ENCODE measurements at regions not wholly inside any gene's neighbourhood (a gene's known extent, or its start where the extent isn't known, plus 50 kb on each side); places are given as distances from the start of the nearest gene placed in this dataset.

DNA sequence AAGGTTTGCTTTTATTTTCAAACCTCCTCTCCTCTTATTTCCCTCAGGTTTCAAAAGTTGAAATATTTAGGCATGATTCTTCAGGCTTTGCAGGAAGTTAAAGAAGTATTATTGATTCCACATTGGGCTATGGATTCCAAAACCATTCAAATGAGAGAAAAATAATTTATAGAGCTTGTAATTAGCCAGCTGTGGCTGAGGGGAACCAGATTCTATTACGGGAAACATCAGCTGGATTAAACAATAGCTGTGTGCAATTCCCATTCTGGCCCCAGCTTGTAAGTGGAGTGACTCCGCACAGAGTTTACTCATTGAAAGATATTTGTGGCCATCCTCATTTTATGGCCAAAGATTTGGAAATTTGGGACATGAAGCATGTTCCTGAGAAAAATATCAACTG, 77.0 kb upstream of the PHYHIPL start (continued):
- TF ChIP-seq JUNB (IDR thresholded peaks at IDR 0.05; ENCODE audit: unreplicated experiment) (no peak), NANOG (IDR thresholded peaks at IDR 0.05; ENCODE audit: borderline replicate concordance) (no peak), REST (IDR thresholded peaks at IDR 0.05; ENCODE audit: unreplicated experiment) (no peak), POLR2AphosphoS5 (IDR thresholded peaks at IDR 0.05; ENCODE audit: low read depth) (no peak), STAT1 (IDR thresholded peaks at IDR 0.05; ENCODE audit: unreplicated experiment) (no peak)

DNA sequence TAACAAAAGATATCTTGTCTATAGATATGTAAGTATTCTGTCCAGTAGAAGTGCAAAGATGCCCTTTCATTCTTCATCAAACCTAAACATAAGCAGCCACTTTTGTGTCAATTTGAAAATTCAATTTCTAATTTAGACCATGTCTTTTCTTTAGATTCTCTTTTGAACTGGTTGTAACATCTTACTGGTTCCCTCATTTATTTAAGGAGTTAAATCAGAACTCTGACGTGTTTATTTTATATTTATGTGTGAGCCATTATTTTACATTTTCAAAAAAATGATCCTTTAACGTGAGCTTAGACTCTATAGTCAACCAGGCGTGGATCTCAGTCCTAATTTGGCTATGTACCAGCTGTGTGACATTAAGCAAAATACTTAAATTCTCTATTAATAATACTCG, 74.0 kb upstream of the PHYHIPL start:
- no peaks in the 10 kb centered on the region for H3K4me1 ChIP-seq (ENCODE audit: insufficient read depth)
- no peaks in the 10 kb centered on the region for H3K27me3 Mint-ChIP-seq (ENCODE audit: insufficient read depth, low read depth, poor library complexity)
- no peaks in the 10 kb centered on the region for H3K9me2 ChIP-seq (ENCODE audit: insufficient read depth)
- H3K36me3 Mint-ChIP-seq (ENCODE audit: low read depth), result no peaks in the 10 kb centered on the region
- H3K79me2 ChIP-seq (replicated peaks; ENCODE audit: insufficient read depth), result no peaks in the 10 kb centered on the region
- DNase-seq (ENCODE audit: low spot score) (no peak), ATAC-seq (no peak)
- H3K9me3 Mint-ChIP-seq, result no peaks in the 10 kb centered on the region
- no peaks in the 10 kb centered on the region for H3K27me3 ChIP-seq (ENCODE audit: insufficient read depth)
- H3F3A ChIP-seq (replicated peaks; ENCODE audit: low read depth), result no peaks in the 10 kb centered on the region
- no peak overlapping the region for H3K27ac Mint-ChIP-seq
- no peak overlapping the region for H3K4me2 ChIP-seq
- no peaks in the 10 kb centered on the region for H3K36me3 ChIP-seq (ENCODE audit: insufficient read depth)
- H3K4me3 Mint-ChIP-seq, result no peak overlapping the region
- no peak overlapping the region for H3K27ac ChIP-seq (ENCODE audit: low read depth)
- H4K20me1 ChIP-seq (replicated peaks; ENCODE audit: insufficient read depth), result no peaks in the 10 kb centered on the region
- H3K4me1 Mint-ChIP-seq, result peaks cover 5% of the 10 kb centered on the region; the same call in 1 of the 3 replicates
- H2AFZ ChIP-seq, result no peak overlapping the region
- no peak overlapping the region for H3K4me3 ChIP-seq
- TF ChIP-seq STAT1 (IDR thresholded peaks at IDR 0.05; ENCODE audit: unreplicated experiment) (no peak), JUNB (IDR thresholded peaks at IDR 0.05; ENCODE audit: unreplicated experiment) (no peak), ZNF114 (CRISPR knock-in tag; IDR thresholded peaks at IDR 0.05) (no peak), CREB1 (CRISPR knock-in tag; IDR thresholded peaks at IDR 0.05; ENCODE audit: low read depth) (no peak), REST (IDR thresholded peaks at IDR 0.05; ENCODE audit: unreplicated experiment) (no peak), EZH2phosphoT487 (IDR thresholded peaks at IDR 0.05; ENCODE audit: unreplicated experiment) (no peak)
- TF ChIP-seq, protein P1, sequence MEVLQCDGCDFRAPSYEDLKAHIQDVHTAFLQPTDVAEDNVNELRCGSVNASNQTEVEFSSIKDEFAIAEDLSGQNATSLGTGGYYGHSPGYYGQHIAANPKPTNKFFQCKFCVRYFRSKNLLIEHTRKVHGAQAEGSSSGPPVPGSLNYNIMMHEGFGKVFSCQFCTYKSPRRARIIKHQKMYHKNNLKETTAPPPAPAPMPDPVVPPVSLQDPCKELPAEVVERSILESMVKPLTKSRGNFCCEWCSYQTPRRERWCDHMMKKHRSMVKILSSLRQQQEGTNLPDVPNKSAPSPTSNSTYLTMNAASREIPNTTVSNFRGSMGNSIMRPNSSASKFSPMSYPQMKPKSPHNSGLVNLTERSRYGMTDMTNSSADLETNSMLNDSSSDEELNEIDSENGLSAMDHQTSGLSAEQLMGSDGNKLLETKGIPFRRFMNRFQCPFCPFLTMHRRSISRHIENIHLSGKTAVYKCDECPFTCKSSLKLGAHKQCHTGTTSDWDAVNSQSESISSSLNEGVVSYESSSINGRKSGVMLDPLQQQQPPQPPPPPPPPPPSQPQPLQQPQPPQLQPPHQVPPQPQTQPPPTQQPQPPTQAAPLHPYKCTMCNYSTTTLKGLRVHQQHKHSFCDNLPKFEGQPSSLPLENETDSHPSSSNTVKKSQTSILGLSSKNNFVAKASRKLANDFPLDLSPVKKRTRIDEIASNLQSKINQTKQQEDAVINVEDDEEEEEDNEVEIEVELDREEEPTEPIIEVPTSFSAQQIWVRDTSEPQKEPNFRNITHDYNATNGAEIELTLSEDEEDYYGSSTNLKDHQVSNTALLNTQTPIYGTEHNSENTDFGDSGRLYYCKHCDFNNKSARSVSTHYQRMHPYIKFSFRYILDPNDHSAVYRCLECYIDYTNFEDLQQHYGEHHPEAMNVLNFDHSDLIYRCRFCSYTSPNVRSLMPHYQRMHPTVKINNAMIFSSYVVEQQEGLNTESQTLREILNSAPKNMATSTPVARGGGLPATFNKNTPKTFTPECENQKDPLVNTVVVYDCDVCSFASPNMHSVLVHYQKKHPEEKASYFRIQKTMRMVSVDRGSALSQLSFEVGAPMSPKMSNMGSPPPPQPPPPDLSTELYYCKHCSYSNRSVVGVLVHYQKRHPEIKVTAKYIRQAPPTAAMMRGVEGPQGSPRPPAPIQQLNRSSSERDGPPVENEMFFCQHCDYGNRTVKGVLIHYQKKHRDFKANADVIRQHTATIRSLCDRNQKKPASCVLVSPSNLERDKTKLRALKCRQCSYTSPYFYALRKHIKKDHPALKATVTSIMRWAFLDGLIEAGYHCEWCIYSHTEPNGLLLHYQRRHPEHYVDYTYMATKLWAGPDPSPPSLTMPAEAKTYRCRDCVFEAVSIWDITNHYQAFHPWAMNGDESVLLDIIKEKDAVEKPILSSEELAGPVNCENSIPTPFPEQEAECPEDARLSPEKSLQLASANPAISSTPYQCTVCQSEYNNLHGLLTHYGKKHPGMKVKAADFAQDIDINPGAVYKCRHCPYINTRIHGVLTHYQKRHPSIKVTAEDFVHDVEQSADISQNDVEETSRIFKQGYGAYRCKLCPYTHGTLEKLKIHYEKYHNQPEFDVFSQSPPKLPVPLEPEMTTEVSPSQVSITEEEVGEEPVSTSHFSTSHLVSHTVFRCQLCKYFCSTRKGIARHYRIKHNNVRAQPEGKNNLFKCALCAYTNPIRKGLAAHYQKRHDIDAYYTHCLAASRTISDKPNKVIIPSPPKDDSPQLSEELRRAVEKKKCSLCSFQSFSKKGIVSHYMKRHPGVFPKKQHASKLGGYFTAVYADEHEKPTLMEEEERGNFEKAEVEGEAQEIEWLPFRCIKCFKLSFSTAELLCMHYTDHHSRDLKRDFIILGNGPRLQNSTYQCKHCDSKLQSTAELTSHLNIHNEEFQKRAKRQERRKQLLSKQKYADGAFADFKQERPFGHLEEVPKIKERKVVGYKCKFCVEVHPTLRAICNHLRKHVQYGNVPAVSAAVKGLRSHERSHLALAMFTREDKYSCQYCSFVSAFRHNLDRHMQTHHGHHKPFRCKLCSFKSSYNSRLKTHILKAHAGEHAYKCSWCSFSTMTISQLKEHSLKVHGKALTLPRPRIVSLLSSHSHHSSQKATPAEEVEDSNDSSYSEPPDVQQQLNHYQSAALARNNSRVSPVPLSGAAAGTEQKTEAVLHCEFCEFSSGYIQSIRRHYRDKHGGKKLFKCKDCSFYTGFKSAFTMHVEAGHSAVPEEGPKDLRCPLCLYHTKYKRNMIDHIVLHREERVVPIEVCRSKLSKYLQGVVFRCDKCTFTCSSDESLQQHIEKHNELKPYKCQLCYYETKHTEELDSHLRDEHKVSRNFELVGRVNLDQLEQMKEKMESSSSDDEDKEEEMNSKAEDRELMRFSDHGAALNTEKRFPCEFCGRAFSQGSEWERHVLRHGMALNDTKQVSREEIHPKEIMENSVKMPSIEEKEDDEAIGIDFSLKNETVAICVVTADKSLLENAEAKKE (CRISPR knock-in tag; IDR thresholded peaks at IDR 0.05), result no peak
- TF ChIP-seq, protein P2, sequence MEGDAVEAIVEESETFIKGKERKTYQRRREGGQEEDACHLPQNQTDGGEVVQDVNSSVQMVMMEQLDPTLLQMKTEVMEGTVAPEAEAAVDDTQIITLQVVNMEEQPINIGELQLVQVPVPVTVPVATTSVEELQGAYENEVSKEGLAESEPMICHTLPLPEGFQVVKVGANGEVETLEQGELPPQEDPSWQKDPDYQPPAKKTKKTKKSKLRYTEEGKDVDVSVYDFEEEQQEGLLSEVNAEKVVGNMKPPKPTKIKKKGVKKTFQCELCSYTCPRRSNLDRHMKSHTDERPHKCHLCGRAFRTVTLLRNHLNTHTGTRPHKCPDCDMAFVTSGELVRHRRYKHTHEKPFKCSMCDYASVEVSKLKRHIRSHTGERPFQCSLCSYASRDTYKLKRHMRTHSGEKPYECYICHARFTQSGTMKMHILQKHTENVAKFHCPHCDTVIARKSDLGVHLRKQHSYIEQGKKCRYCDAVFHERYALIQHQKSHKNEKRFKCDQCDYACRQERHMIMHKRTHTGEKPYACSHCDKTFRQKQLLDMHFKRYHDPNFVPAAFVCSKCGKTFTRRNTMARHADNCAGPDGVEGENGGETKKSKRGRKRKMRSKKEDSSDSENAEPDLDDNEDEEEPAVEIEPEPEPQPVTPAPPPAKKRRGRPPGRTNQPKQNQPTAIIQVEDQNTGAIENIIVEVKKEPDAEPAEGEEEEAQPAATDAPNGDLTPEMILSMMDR (conservative IDR thresholded peaks at IDR 0.05; ENCODE audit: low read depth in 2 of 2), result no peak

Data from GM23338 (cell line).